Upper lobe of right lung (tissue), 1 donor: ENCODE measurements at regions not wholly inside any gene's neighbourhood (a gene's known extent, or its start where the extent isn't known, plus 50 kb on each side); places are given as distances from the start of the nearest gene placed in this dataset.

Experiments used
- ATAC-seq: fragments of 200-7000 bp; cut with Tn5 transposase; one replicate; pipeline ENCODE4 v1.9.1; 2020; ENCODE audit warnings: mild to moderate bottlenecking, moderate library complexity
- DNase-seq: peaks from one replicate; pipeline ENCODE4 v3.0.0-alpha.2; 2020
- H3K27ac ChIP-seq: fragments of 200-600 bp; one replicate; pipeline ENCODE4 v1.8.0; 2022
- H3K27me3 ChIP-seq: fragments of 200-600 bp; one replicate; pipeline ENCODE4 v1.8.0; 2022; ENCODE audit warnings: mild to moderate bottlenecking
- H3K36me3 ChIP-seq: fragments of 200-600 bp; one replicate; pipeline ENCODE4 v1.8.0; 2022
- H3K4me1 ChIP-seq: fragments of 200-600 bp; one replicate; pipeline ENCODE4 v1.8.0; 2022
- H3K4me3 ChIP-seq: fragments of 200-600 bp; one replicate; pipeline ENCODE4 v1.8.0; 2022; ENCODE audit warnings: mild to moderate bottlenecking
- H3K9me3 ChIP-seq: fragments of 200-600 bp; one replicate; pipeline ENCODE4 v1.8.0; 2022
- intact Hi-C: fragments of 100-400 bp; cut with DNase I; formaldehyde crosslinking; loops from one replicate; pipeline ENCODE4 v1.11.0; 2022
- TF ChIP-seq, protein P1 (sequence below): fragments of 200-600 bp; IDR thresholded peaks from one replicate; pipeline ENCODE4 v1.8.0; 2022; ENCODE audit warnings: antibody characterized with exemption
- donor health status: DM: no; HTN: yes; CAD: no; lungs with severe emphysema.

GRCh38 chr5:159560088-159560487 lies 229.8 kb upstream of the IL12B start:
- Histone ChIP-seq H3K9me3 (no peaks in the 10 kb centered on the region), H3K27ac (no peak overlapping the region), H3K36me3 (no peaks in the 10 kb centered on the region), H3K27me3 (no peaks in the 10 kb centered on the region), H3K4me3 (no peak overlapping the region), H3K4me1 (no peaks in the 10 kb centered on the region)
- intact Hi-C loops = no loop called here
- TF ChIP-seq, protein P1, sequence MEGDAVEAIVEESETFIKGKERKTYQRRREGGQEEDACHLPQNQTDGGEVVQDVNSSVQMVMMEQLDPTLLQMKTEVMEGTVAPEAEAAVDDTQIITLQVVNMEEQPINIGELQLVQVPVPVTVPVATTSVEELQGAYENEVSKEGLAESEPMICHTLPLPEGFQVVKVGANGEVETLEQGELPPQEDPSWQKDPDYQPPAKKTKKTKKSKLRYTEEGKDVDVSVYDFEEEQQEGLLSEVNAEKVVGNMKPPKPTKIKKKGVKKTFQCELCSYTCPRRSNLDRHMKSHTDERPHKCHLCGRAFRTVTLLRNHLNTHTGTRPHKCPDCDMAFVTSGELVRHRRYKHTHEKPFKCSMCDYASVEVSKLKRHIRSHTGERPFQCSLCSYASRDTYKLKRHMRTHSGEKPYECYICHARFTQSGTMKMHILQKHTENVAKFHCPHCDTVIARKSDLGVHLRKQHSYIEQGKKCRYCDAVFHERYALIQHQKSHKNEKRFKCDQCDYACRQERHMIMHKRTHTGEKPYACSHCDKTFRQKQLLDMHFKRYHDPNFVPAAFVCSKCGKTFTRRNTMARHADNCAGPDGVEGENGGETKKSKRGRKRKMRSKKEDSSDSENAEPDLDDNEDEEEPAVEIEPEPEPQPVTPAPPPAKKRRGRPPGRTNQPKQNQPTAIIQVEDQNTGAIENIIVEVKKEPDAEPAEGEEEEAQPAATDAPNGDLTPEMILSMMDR = no peak
- no peak for DNase-seq
- ATAC-seq = peak; percentile 24

GRCh38 chr5:159564031-159564430 lies 233.7 kb upstream of the IL12B start:
- ATAC-seq = no peak
- no peak for DNase-seq
- Histone ChIP-seq H3K27ac (no peak overlapping the region), H3K4me1 (no peaks in the 10 kb centered on the region), H3K9me3 (no peaks in the 10 kb centered on the region), H3K4me3 (no peak overlapping the region), H3K27me3 (no peaks in the 10 kb centered on the region), H3K36me3 (no peaks in the 10 kb centered on the region)
- intact Hi-C loops = no loop called here
- TF ChIP-seq, protein P1 = no peak

DNA sequence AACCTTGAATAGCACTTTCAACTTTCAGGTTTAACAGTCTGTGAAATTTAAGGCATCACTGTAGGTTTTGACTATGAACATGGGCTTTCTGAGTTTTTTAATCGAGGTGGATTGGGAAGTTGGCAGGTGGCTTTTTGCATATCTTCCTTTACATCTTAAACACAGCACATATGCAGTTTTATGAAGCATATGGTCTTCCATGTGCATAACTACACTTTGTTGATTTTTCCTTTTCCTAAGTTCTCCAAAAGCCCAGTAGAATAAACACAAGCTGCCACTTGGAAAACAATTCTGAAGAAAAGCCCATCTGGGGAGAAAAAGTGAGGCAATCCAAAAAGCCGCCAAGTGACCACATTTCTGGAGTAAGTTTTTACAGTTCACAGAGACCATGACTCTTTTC lies 236.5 kb upstream of the IL12B start:
- TF ChIP-seq, protein P1 = no peak
- no peaks in the 10 kb centered on the region for H3K27me3 ChIP-seq
- no peak overlapping the region for H3K27ac ChIP-seq
- DNase-seq (no peak), ATAC-seq (no peak)
- no peaks in the 10 kb centered on the region for H3K36me3 ChIP-seq
- no peaks in the 10 kb centered on the region for H3K4me1 ChIP-seq
- no peaks in the 10 kb centered on the region for H3K9me3 ChIP-seq
- H3K4me3 ChIP-seq = no peak overlapping the region
- intact Hi-C loops = no loop called here

GRCh38 chr5:159567461-159567860 lies 237.2 kb upstream of the IL12B start:
- Histone ChIP-seq H3K27me3 (no peaks in the 10 kb centered on the region), H3K36me3 (no peaks in the 10 kb centered on the region), H3K4me1 (no peaks in the 10 kb centered on the region), H3K4me3 (no peak overlapping the region), H3K27ac (no peak overlapping the region), H3K9me3 (no peaks in the 10 kb centered on the region)
- no peak for ATAC-seq
- TF ChIP-seq, protein P1 = no peak
- intact Hi-C loops = no loop called here
- no peak for DNase-seq

GRCh38 chr5:159571501-159572244 lies 241.4 kb upstream of the IL12B start:
- intact Hi-C loops = no loop called here
- Histone ChIP-seq H3K4me3 (no peak overlapping the region), H3K4me1 (no peaks in the 10 kb centered on the region), H3K27ac (no peak overlapping the region), H3K27me3 (no peaks in the 10 kb centered on the region), H3K36me3 (no peaks in the 10 kb centered on the region), H3K9me3 (no peaks in the 10 kb centered on the region)
- TF ChIP-seq, protein P1 = no peak
- ATAC-seq = peak; percentile 57
- no peak for DNase-seq

GRCh38 chr5:159576902-159577301 lies 246.6 kb upstream of the IL12B start:
- no peaks in the 10 kb centered on the region for H3K9me3 ChIP-seq
- no peaks in the 10 kb centered on the region for H3K36me3 ChIP-seq
- H3K4me1 ChIP-seq = no peaks in the 10 kb centered on the region
- no peaks in the 10 kb centered on the region for H3K27me3 ChIP-seq
- no peak overlapping the region for H3K27ac ChIP-seq
- ATAC-seq = no peak
- no peak for DNase-seq
- TF ChIP-seq, protein P1 = no peak
- H3K4me3 ChIP-seq = no peak overlapping the region
- intact Hi-C loops = no loop called here
